Skeletal muscle cell (primary cell): ENCODE measurements at regions not wholly inside any gene's neighbourhood (a gene's known extent, or its start where the extent isn't known, plus 50 kb on each side); places are given as distances from the start of the nearest gene placed in this dataset.
"Not testable (repeated sequence)": the region's sequence is repeated elsewhere in the genome, so short reads cannot be mapped to it uniquely, and the experiment has no call there.

Source experiments
- DNase-seq: peaks from one replicate; pipeline ENCODE4 v3.0.0-alpha.2; 2010; ENCODE audit warnings: low read depth
- H3K4me3 ChIP-seq: 2 replicates; pipeline ENCODE4 v1.5.1; 2011; ENCODE audit warnings: low read depth, mild to moderate bottlenecking, control low read depth, low read length, moderate library complexity

DNA sequence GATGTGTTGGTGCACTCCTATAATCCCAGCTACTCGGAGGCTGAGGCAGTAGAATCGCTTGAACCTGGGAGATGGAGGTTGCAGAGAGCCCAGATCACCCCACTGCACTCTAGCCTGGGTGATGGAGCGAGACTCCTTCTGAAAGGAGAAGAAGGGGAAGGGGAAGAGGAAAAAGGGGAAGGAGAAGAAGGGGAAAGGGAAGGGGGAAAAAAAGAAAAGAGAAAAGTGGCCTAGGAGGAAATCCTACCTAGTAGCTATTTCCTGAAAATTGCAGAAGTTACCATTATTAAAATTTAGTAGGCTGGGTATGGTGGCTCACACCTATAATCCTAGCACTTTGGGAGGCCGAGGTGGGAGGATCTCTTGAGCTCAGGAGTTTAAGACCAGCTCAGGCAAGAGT is 67.4 kb downstream of the ARRDC3 start:
- no peak overlapping the region for H3K4me3 ChIP-seq
- DNase-seq, result no peak

DNA sequence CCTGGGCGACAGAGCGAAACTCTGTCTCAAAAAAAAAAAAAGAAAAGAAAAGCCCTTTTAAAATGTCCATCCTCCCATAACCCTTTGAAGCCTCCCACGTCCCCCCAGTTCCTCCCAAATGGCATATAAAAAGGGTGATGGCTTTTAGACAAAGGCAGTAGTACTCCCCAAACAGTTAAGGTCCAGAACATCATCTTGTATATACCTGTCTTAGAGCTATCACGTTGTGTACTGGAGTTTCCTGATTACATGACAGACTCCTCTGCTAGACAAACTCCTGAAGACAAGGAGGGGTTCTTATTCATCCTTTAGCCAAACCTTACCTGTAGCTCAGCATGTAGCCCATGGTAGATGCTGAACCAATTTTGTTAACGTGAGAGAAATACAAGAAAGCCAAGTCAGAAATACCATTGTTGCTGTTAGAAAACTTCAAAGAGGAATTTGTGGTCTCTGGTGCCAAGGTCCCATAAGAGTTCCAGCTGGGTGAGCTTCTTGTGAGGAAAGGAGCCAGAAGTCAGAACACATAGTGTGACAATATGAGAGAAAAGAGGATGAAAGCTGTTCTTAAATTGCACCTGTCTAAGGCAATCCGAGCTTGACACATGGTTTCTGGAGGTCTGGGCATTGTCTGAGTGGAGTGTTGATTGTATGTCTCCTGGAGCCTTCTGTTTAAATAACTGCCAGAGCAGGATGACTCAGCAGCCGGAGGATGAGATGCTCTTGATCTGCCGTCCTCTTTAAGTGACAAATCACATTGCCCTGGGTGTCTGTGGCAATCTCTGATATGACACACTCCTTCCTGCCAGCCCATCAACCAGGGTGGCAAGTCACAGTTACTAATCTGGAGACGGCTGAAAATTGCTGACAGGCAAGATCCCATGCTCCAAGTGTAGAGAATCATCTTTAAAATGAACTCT is 69.1 kb downstream of the ARRDC3 start:
- DNase-seq, result peak; percentile 88
- H3K4me3 ChIP-seq, result no peak overlapping the region

DNA sequence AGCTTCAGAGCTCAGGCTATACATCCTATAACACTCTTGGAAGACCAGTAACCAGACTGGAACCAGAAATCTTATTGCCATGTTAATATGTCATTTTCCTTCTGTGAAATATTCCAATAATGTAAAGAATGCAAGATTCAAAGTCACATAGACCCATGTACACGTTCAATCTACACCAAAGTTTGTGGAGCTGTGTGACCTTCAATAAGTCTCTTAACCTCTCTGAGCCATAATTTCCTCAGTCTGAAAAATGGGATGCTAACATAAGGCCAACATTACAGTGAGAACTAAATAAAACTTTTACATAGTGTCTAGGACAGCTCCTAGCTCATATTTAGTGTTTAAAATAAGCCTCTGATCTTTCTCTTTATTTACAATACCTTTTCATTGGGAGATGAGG is 70.4 kb downstream of the ARRDC3 start:
- H3K4me3 ChIP-seq, result no peak overlapping the region
- no peak for DNase-seq

DNA sequence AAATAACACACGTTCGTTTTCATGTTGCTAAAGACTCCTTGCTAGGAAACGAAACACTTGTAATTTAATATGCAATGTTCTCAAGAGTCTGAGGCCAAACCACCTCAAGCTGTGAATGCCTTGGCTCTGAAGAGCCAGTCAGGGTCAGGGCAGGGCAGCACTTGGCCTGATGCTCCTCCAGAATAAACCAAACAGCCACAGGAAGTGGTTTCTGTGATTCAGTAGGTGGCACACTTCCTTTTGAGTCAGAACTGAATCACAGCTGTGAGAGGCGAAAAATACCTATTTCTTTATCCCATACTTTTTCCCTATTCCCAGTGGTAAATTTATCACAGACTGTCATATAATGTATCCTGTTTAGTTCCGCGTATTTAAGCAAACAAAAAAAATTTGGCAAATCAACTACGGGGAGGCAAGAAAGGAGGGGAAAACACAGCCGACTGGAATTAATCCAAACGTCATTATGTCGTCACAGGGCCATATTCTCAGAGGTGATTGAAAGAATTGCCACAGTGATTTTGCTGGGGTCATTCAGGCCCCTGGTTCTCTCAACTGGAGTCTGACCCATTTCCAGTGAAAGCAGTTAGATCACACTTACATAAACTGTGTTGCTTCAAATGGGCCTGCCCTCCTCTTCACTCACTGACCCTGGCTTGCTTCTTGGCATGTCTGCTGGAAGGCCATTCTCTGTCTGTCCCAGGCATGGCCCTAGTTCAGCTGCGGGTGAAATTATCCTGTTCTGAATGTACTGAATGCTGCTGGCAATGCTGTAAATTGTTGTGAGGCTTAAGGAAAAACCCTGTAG is 71.2 kb downstream of the ARRDC3 start:
- DNase-seq, result peak; percentile 99
- H3K4me3 ChIP-seq, result no peak overlapping the region

DNA sequence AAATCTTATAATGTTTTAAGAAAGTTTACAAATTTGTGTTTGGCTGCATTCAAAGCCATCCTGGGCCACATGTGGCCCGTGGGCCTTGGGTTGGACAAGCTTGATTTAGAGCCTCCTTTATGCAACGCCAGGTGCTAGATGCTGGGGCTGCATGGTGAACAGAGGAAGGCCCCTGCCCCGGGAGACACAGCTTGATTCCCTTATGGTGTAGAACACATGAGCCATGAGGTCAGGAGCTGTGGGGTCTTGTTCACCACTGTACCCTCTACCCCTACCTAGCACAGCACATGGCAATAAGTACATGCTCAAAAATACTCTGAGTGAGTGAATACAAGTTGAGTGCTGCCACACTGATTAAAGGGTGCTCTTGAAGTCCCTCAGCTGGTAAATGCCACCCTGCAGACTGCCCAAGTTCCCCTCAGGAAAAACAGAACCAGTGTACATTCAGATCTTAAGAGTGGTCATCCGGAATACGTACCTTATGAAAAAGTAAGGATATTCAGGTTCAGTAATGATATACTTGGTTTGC is 71.9 kb downstream of the ARRDC3 start:
- H3K4me3 ChIP-seq, result no peak overlapping the region
- DNase-seq, result no peak

DNA sequence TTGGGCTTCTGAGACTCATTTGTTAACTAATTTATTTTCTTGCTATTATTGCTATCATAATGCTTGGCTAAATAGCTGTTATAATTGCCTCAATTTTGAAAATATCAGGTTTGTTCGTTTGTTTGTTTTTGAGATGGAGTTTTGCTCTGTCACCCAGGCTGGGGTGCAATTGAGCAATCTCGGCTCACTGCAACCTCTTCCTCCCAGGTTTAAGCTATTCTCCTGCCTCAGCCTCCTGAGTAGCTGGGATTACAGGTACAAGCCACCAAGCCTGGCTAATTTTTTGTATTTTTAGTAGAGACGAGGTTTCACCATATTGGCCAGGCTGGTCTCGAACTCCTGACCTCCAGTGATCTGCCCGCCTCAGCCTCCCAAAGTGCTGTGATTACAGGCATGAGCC is 75.0 kb downstream of the ARRDC3 start:
- H3K4me3 ChIP-seq, result not testable (repeated sequence)

DNA sequence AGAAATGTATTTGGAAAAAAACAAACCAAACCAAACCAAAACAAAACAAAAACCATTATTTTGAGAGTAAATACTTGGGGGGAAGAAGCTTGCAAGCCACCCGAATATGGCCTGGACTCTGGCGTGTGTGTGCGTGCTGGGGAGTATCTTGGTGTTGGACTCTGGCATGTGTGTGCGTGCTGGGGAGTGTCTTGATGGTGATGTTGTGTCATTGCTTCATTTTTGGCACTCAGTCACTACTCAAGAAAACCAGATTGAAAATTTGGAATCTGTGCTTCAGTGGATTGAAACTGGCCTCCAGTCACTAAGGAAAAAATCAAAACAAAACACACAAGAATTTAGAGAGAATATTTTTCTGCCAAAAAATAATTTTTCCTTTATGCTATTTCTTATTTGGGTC is 76.1 kb downstream of the ARRDC3 start:
- peak; percentile 74 for DNase-seq
- H3K4me3 ChIP-seq, result no peak overlapping the region

More for the DNA sequence above, 75.0 kb downstream of the ARRDC3 start:
- DNase-seq, result not testable (repeated sequence)

DNA sequence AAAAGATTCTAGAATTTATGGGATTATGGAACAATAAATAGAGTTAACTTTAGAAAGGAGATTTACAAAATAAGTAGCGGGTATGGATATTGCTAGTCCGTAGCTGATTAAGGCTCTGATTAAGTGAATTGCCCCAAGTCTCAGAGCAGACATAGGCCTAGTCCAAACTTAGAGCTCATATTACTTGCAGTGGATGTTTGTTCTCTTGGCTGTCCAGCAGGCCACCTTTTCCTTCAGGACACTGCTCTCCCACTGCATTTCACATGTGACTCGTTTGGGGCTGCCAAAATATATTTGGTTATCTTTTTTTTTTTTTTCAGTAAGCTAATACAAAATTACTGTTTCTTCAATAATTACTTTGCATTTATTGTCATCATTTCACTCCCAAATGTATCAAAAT is 76.6 kb downstream of the ARRDC3 start:
- no peak for DNase-seq

DNA sequence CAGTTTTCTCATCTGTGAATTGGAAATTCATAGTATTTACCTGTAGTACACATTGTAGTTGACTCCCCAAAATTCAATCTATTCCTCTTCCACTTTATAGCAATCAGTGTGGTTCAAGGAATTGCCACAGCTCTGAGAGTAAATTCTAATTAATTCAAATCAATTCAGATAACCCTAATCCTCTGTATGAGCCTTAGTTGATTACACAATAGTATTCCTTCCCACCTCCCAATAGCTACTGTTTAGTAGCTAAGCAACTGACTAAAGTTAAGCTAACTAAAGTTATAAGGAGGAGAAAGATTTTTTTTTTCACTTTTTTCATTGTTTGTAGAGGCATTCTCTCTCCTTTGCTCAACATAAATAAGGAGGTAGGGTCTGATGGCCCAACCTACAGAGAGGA is 77.5 kb downstream of the ARRDC3 start:
- no peak overlapping the region for H3K4me3 ChIP-seq
- no peak for DNase-seq

More for the DNA sequence above, 76.6 kb downstream of the ARRDC3 start:
- H3K4me3 ChIP-seq, result no peak overlapping the region

DNA sequence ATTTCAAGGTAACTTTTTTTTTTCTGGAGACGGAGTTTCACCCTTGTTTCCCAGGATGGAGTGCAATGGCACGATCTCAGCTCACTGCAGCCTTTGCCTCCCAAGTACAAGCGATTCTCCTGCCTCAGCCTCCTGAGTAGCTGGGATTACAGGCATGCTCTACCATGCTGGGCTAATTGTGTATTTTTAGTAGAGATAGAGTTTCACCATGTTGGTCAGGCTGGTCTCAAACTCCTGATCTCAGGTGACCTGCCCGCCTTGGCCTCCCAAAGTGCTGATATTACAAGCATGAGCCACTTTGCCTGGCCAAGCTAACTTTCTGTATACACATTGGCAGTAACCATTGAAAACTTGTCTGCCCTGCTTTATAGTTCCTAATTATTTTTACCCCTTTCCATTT is 79.1 kb downstream of the ARRDC3 start:
- DNase-seq, H3K4me3 ChIP-seq: not testable (repeated sequence)

DNA sequence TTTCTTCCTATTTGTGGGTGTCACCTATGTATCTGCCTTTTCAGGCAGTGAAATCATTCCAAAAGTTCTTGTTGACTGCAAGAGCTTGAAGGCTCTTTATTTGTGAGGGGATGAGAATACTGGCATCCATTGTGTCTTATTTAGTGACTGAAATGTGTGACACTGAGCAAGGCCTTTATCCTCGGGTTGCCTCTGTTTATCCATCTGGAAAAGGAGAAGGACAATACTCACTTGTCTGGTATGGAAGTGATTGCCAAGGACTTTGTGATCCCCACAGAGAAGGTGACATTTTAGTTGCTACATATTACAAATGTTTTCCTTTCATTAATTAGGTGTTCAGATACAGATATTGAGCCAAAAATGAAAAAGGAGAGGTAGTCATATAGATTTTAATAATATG is 80.2 kb downstream of the ARRDC3 start:
- no peak for DNase-seq
- no peak overlapping the region for H3K4me3 ChIP-seq

DNA sequence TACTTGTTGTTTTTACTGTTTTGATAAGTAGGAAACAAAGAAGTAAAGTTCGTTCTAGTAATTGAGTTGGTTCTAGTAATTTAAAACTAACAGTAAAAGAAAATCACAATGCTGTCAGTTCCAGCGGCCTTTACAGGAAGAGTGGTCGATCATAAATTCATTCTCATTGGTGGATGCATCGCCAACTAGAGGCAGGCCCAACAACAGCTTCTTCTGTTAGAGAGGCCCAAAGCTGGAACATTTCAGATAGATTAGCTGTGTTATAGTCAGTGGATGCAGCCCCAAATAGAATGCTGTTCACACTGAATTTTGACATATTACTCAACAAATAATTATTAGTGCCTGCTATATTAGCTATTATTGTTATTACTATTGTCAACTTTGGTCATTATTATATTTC is 80.8 kb downstream of the ARRDC3 start:
- no peak overlapping the region for H3K4me3 ChIP-seq
- no peak for DNase-seq

DNA sequence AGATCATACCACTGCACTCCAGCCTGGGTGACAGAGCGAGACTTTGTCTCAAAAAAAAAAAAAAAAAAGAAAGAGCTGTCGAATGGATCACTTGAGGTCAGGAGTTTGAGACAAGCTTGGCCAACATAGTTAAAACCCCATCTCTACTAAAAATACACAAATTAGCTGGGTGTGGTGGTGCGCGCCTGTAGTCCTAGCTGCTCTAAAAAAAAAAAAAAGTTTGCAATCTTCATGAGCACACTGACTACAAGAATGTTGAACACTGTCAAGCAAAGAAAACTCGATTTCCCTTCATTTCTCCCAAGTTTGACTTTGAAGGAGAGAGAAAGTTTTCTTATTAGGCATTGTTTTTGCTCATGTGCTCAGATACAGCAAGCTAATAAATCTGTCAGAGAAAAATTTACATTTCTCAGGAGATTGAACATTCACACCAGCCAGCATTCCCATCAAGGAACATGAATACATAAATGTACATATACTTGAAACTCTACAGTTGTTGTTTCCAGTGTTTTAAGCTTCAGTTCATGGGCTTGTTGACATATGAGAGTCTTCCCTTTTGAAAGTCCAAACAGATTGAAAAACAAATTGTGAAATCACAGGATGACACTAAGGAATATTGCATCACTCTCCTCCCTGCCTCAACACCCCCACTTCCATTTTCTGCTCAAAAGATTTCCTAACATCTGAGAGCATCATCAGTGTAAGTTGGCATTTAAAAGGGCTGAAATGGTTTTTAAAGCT is 81.8 kb downstream of the ARRDC3 start:
- no peak overlapping the region for H3K4me3 ChIP-seq
- DNase-seq, result peak; percentile 74

DNA sequence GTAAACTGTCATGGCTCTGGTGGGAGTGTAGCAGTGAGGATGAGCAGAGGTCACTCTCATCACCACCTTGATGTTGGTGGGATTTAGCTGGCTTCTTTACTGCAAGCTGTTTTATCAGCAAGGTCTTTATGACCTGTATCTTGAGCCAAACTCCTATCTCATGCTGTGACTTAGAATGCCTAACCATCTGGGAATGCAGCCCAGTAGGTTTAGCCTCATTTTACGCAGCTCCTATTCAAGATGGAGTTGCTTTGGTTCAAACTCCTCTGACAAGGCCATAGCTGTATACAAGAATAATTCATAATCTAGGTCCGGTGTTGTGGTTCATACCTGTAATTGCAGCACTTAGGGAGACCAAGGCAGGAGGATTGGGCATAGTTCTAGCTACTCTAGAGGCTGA is 85.1 kb downstream of the ARRDC3 start:
- no peak for DNase-seq

DNA sequence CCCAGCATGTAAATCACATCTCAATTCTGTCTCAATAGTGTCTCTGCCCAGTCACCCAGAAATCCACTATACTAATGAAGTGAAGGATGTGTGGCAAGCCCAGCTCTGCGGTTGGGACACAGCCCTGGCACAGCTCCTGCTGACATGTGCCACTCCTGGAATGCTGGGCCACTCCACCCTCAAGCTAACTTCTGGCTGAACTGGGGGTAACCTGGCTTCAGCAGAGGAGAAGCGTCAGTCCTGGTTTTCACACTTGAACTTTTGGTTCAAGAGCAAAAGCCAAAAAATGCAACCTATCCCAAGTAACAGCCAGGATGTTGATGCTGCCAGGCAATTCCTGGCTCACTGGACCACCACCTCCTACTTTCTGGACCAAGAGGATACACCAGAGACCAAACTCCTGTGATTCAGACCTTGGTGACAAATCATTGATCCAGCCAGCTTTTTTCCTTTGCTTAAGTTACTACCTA is 86.4 kb downstream of the ARRDC3 start:
- DNase-seq, result no peak
- H3K4me3 ChIP-seq, result no peak overlapping the region

More for the DNA sequence above, 85.1 kb downstream of the ARRDC3 start:
- H3K4me3 ChIP-seq, result no peak overlapping the region

DNA sequence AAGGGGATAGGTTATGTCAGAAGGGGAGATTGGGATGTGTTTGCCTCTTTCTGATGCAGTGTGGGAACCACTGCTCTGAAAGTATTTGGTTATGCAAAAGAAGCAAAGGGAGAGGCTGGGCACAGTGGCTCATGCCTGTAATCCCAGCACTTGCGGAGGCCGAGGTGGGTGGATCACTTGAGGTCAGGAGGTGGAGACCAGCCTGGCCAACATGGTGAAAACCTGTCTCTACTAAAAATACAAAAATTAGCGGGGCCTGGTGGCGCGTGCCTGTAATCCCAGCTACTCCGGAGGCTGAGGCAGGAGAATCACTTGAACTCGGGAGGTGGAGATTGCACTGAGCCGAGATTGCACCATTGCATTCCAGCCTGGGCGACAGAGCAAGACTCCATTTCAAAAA is 87.0 kb downstream of the ARRDC3 start:
- not testable (repeated sequence) for H3K4me3 ChIP-seq, DNase-seq

DNA sequence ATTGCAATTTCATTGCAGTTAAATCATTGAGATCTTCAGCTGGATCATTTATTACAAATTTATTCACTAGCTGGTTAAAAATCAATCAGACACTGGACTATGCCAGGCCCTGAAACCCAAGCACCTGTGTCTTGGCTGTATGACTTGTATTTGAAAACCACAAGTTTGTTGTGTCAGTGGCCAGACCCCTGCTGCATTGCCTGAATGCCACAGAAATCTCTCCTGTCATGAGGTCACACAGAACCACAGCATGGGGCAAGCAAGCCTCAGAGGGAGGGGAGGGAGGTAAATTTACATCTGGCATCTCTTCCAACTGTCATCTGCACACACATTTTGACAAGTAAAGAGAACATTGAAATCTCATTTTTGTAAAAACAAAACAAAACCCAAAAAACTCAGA is 90.0 kb downstream of the ARRDC3 start:
- peak; percentile 46 for DNase-seq
- H3K4me3 ChIP-seq, result no peak overlapping the region

DNA sequence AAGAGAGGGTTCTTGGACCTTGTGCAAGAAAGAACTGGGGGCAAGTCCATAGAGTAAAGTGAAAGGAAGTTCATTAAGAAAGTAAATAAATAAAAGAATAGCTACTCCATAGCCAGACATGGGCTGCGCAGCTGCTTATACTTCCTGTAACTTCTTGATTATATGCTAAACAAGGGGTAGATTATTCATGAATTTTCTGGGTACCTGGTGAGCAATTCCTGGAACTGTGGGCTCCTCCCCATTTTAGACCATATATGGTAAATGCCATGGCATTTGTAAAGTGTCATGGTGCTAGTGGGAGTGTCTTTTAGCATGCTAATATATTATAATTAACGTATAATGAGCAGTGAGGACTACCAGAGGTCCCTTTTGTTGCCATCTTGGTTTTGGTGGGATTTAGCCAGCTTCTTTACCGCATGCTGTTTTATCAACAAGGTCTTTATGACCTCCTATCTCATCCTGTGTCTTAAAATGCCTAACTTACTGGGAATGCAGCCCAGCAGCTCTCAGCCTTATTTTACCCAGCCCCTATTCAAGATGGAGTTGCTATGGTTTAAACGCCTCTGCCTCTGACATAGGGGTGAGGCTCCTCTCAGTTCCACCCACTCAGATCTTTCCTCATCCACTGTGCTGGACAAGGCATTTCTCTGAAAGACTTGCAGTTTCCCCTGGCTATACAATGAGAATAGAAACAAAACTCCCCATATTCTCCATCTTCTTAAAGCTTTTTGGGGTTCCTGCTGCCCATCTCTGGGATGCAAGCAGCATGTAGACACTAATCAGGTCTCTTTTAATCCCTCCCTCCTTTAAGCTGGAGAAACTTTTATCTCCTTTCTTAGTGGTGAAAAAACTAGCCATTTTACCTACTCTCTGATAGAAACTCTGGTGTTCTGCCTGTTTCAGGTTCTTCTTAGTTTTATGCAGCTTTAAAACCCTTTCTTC is 91.2 kb downstream of the ARRDC3 start:
- DNase-seq, result no peak
- no peak overlapping the region for H3K4me3 ChIP-seq
